DOHH2 (cell line): ENCODE measurements at regions not wholly inside any gene's neighbourhood (a gene's known extent, or its start where the extent isn't known, plus 50 kb on each side); places are given as distances from the start of the nearest gene placed in this dataset.

ENCODE experiments used
- EZH2phosphoT487 ChIP-seq: fragments of 200-600 bp; sonication (generic); IDR thresholded peaks from 2 replicates; pipeline ENCODE4 v1.6.1; 2017; ENCODE audit warnings: borderline replicate concordance, mild to moderate bottlenecking, antibody characterized with exemption, low read length, moderate library complexity, mixed read lengths
- TF ChIP-seq, protein P1 (sequence below): fragments of 200-600 bp; sonication (generic); IDR thresholded peaks from one replicate; pipeline ENCODE4 v1.5.1; 2014; ENCODE audit warnings: antibody characterized with exemption, mild to moderate bottlenecking, low read depth, low read length; ENCODE audit not compliant: poor library complexity, severe bottlenecking

DNA sequence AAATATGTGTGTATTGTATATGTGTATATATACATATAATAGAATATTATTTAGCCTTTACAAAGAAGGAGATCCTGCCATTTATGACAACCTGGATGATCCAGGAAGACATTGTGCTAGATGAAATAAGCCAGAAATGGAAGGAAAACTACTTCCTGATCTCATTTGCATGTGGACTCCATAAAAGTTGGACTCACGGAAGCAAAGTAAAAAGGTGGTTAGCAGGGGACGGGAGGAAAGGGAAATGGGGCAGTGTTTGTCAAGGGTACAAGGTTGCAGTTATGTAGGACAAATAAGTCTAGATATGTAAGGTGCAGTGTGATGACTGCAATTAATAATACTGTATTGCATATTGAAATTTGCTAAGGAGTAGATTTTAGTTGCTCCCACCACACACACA lies 331.1 kb upstream of the FSTL5 start:
- TF ChIP-seq, protein P1, sequence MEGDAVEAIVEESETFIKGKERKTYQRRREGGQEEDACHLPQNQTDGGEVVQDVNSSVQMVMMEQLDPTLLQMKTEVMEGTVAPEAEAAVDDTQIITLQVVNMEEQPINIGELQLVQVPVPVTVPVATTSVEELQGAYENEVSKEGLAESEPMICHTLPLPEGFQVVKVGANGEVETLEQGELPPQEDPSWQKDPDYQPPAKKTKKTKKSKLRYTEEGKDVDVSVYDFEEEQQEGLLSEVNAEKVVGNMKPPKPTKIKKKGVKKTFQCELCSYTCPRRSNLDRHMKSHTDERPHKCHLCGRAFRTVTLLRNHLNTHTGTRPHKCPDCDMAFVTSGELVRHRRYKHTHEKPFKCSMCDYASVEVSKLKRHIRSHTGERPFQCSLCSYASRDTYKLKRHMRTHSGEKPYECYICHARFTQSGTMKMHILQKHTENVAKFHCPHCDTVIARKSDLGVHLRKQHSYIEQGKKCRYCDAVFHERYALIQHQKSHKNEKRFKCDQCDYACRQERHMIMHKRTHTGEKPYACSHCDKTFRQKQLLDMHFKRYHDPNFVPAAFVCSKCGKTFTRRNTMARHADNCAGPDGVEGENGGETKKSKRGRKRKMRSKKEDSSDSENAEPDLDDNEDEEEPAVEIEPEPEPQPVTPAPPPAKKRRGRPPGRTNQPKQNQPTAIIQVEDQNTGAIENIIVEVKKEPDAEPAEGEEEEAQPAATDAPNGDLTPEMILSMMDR: no peak
- no peak for TF ChIP-seq EZH2phosphoT487
